Fibroblast of villous mesenchyme (primary cell): ENCODE measurements at regions not wholly inside any gene's neighbourhood (a gene's known extent, or its start where the extent isn't known, plus 50 kb on each side); places are given as distances from the start of the nearest gene placed in this dataset.
A peak's percentile ranks its signal among the peaks of the same experiment; 100 is the strongest.

Source experiments
- DNase-seq: peaks from one replicate; pipeline ENCODE4 v3.0.0-alpha.2; 2010; ENCODE audit warnings: low read depth
- H3K4me3 ChIP-seq: 2 replicates; pipeline ENCODE4 v1.5.1; 2011; ENCODE audit warnings: low read depth, mild to moderate bottlenecking, low read length
- CTCF ChIP-seq: IDR thresholded peaks from 2 replicates; pipeline ENCODE4 v1.5.1; 2012; ENCODE audit warnings: low read depth, mild to moderate bottlenecking, low read length; ENCODE audit not compliant: insufficient read depth

GRCh38 chr4:4750187-4750586 lies 109.3 kb upstream of the MSX1 start:
- no peak for TF ChIP-seq CTCF
- DNase-seq, result no peak
- no peak overlapping the region for H3K4me3 ChIP-seq

GRCh38 chr4:4749137-4749536 lies 110.3 kb upstream of the MSX1 start:
- no peak for DNase-seq
- TF ChIP-seq CTCF, result no peak
- no peak overlapping the region for H3K4me3 ChIP-seq

GRCh38 chr4:4746444-4746843 lies 113.0 kb upstream of the MSX1 start:
- no peak overlapping the region for H3K4me3 ChIP-seq
- no peak for DNase-seq
- no peak for TF ChIP-seq CTCF

GRCh38 chr4:4740071-4740470 lies 119.4 kb upstream of the MSX1 start:
- no peak overlapping the region for H3K4me3 ChIP-seq
- DNase-seq, result no peak
- no peak for TF ChIP-seq CTCF

- peak; percentile 34 for DNase-seq
- TF ChIP-seq CTCF, result no peak
- no peak overlapping the region for H3K4me3 ChIP-seq
These were observed 123.6 kb upstream of the MSX1 start for GRCh38 chr4:4735870-4736269.

GRCh38 chr4:4735136-4735750 lies 124.2 kb upstream of the MSX1 start:
- TF ChIP-seq CTCF, result no peak
- no peak overlapping the region for H3K4me3 ChIP-seq
- no peak for DNase-seq

- no peak overlapping the region for H3K4me3 ChIP-seq
- no peak for TF ChIP-seq CTCF
- no peak for DNase-seq
These were observed 125.0 kb upstream of the MSX1 start for GRCh38 chr4:4734425-4734824.
